HL-60/S4 treated with phorbol 12-myristate 13-acetate at 8.2 ng/mL for 4 days and 3 days (cell line): ENCODE measurements at regions not wholly inside any gene's neighbourhood (a gene's known extent, or its start where the extent isn't known, plus 50 kb on each side); places are given as distances from the start of the nearest gene placed in this dataset.
"Not testable (repeated sequence)": the region's sequence is repeated elsewhere in the genome, so short reads cannot be mapped to it uniquely, and the experiment has no call there.

Experiments used
- in situ Hi-C: fragments of 300-500 bp; cut with MboI; formaldehyde crosslinking; loops from 2 replicates; pipeline ENCODE4 v1.15.0; 2022; ENCODE audit warnings: low sequenced_read_pairs

- in situ Hi-C loops, result no loop called here
These were observed 380.9 kb upstream of the SEMA3C start for GRCh38 chr7:81299711-81300110.

GRCh38 chr7:81298951-81299666 lies 380.3 kb upstream of the SEMA3C start:
- in situ Hi-C loops, result no loop called here

GRCh38 chr7:81297317-81297716 lies 378.5 kb upstream of the SEMA3C start:
- in situ Hi-C loops, result no loop called here

GRCh38 chr7:81296726-81297125 lies 377.9 kb upstream of the SEMA3C start:
- in situ Hi-C loops, result no loop called here

GRCh38 chr7:81294897-81295515 lies 376.2 kb upstream of the SEMA3C start:
- in situ Hi-C loops, result no loop called here

- in situ Hi-C loops, result no loop called here
These were observed 375.0 kb upstream of the SEMA3C start for GRCh38 chr7:81293806-81294205.

GRCh38 chr7:81286754-81287153 lies 367.9 kb upstream of the SEMA3C start:
- in situ Hi-C loops, result not testable (repeated sequence)

GRCh38 chr7:81285142-81285871 lies 366.5 kb upstream of the SEMA3C start:
- in situ Hi-C loops, result no loop called here

GRCh38 chr7:81284576-81284975 lies 365.7 kb upstream of the SEMA3C start:
- in situ Hi-C loops, result no loop called here

- in situ Hi-C loops, result no loop called here
These were observed 361.7 kb upstream of the SEMA3C start for GRCh38 chr7:81280531-81280930.

GRCh38 chr7:81277691-81278090 lies 358.8 kb upstream of the SEMA3C start:
- in situ Hi-C loops, result no loop called here

GRCh38 chr7:81273601-81274397 lies 354.9 kb upstream of the SEMA3C start:
- in situ Hi-C loops, result no loop called here

GRCh38 chr7:81272176-81272575 lies 353.3 kb upstream of the SEMA3C start:
- in situ Hi-C loops, result no loop called here

- in situ Hi-C loops, result no loop called here
These were observed 349.7 kb upstream of the SEMA3C start for GRCh38 chr7:81268551-81268950.

- in situ Hi-C loops, result no loop called here
These were observed 348.7 kb upstream of the SEMA3C start for GRCh38 chr7:81267508-81267907.

- in situ Hi-C loops, result no loop called here
These were observed 345.3 kb upstream of the SEMA3C start for GRCh38 chr7:81264116-81264515.

GRCh38 chr7:81260152-81260551 lies 341.3 kb upstream of the SEMA3C start:
- in situ Hi-C loops, result no loop called here

GRCh38 chr7:81256991-81257390 lies 338.1 kb upstream of the SEMA3C start:
- in situ Hi-C loops, result no loop called here

- in situ Hi-C loops, result no loop called here
These were observed 329.6 kb upstream of the SEMA3C start for GRCh38 chr7:81248420-81248819.

GRCh38 chr7:81247364-81247763 lies 328.5 kb upstream of the SEMA3C start:
- in situ Hi-C loops, result not testable (repeated sequence)

- in situ Hi-C loops, result no loop called here
These were observed 326.5 kb upstream of the SEMA3C start for GRCh38 chr7:81245353-81245752.
